H1 (cell line): ENCODE measurements at regions not wholly inside any gene's neighbourhood (a gene's known extent, or its start where the extent isn't known, plus 50 kb on each side); places are given as distances from the start of the nearest gene placed in this dataset.

Experiments used
- CTCF ChIA-PET: fragments of 300-600 bp; sonication (Branson Sonifier 250); formaldehyde crosslinking; loops from one replicate; lab custom pipeline; 2021; ENCODE audit not compliant: partially characterized antibody; lab: Charles Lee
- POLR2A ChIA-PET: fragments of 300-600 bp; sonication (Branson Sonifier 250); formaldehyde crosslinking; loops from one replicate; lab custom pipeline; 2021; ENCODE audit warnings: inconsistent platforms; ENCODE audit not compliant: partially characterized antibody; lab: Charles Lee
- DNase-seq, 2 experiments: peaks; one replicate each; pipeline versions ENCODE4 v3.0.0 to v3.0.0-alpha.2; 2010 to 2022; ENCODE audit warnings: low spot score in 2 of 2, low read depth in 1 of 2, mixed read lengths in 1 of 2
- FAIRE-seq: peaks from 2 replicates; lab custom pipeline; 2011; peaks lifted over from hg19 to GRCh38; lab: Jason Lieb, UNC
- H2AFZ ChIP-seq: 2 replicates; pipeline ENCODE4 v1.8.1; 2012; ENCODE audit warnings: low read length, inconsistent platforms
- H2AK5ac ChIP-seq: 2 replicates; pipeline ENCODE4 v1.6.1; 2013; ENCODE audit warnings: low read depth, low read length
- H2BK120ac ChIP-seq: replicated peaks from 2 replicates; pipeline ENCODE3; 2013; ENCODE audit warnings: low read depth, low read length, inconsistent platforms
- H2BK12ac ChIP-seq: 2 replicates; pipeline ENCODE4 v1.6.1; 2013; ENCODE audit warnings: low read depth, low read length
- H2BK15ac ChIP-seq: 2 replicates; pipeline ENCODE4 v1.6.1; 2013; ENCODE audit warnings: low read length
- H2BK20ac ChIP-seq: 2 replicates; pipeline ENCODE4 v1.6.1; 2013; ENCODE audit warnings: low read length
- H2BK5ac ChIP-seq: 2 replicates; pipeline ENCODE4 v1.6.1; 2013; ENCODE audit warnings: low read depth, low read length
- H3K14ac ChIP-seq: 2 replicates; pipeline ENCODE4 v1.6.1; 2013; ENCODE audit warnings: inconsistent platforms; ENCODE audit not compliant: insufficient read length
- H3K18ac ChIP-seq: 2 replicates; pipeline ENCODE4 v1.6.1; 2013; ENCODE audit warnings: low read length; ENCODE audit errors: extremely low read depth
- H3K23ac ChIP-seq: 2 replicates; pipeline ENCODE4 v1.6.1; 2013; ENCODE audit warnings: inconsistent platforms; ENCODE audit not compliant: insufficient read length
- H3K23me2 ChIP-seq: 2 replicates; pipeline ENCODE4 v1.6.1; 2013; ENCODE audit warnings: low read depth, low read length
- H3K27ac ChIP-seq: 2 replicates; pipeline ENCODE4 v1.6.1; 2011; ENCODE audit warnings: low read depth, low read length, inconsistent platforms
- H3K27me3 ChIP-seq, 4 experiments: replicated peaks in 1 of 4; 1 replicate in 1 of 4; 2 replicates in 3 of 4; pipeline versions ENCODE4 v1.6.1 to v1.8.1; 2011 to 2013; ENCODE audit warnings: low read length in 3 of 4, mild to moderate bottlenecking in 3 of 4, inconsistent platforms in 2 of 4, mixed read lengths in 2 of 4, moderate library complexity in 1 of 4; ENCODE audit not compliant: control insufficient read depth in 3 of 4, insufficient read depth in 3 of 4; ENCODE audit errors: extremely low read depth in 1 of 4
- H3K36me3 ChIP-seq, 4 experiments: 2 replicates each; pipeline versions ENCODE4 v1.6.1 to v1.8.1; 2011 to 2013; ENCODE audit warnings: mild to moderate bottlenecking in 4 of 4, low read length in 3 of 4, moderate library complexity in 2 of 4, control low read depth in 1 of 4, inconsistent platforms in 1 of 4; ENCODE audit not compliant: insufficient read depth in 4 of 4, control insufficient read depth in 2 of 4
- H3K4ac ChIP-seq: replicated peaks from 2 replicates; pipeline ENCODE3; 2013; ENCODE audit warnings: low read length, low read depth, mixed read lengths, inconsistent platforms; ENCODE audit not compliant: insufficient read length
- H3K4me1 ChIP-seq, 4 experiments: replicated peaks in 1 of 4; 1 replicate in 1 of 4; 2 replicates in 3 of 4; pipeline versions ENCODE4 v1.6.1 to v1.8.1; 2011 to 2013; ENCODE audit warnings: low read length in 3 of 4, inconsistent platforms in 2 of 4, mixed read lengths in 1 of 4; ENCODE audit not compliant: insufficient read depth in 4 of 4, control insufficient read depth in 3 of 4
- H3K4me2 ChIP-seq, 2 experiments: 2 replicates each; pipeline versions ENCODE4 v1.6.1 to v1.8.1; 2011 to 2013; ENCODE audit warnings: low read depth in 2 of 2, low read length in 2 of 2, control low read depth in 1 of 2, inconsistent platforms in 1 of 2, mild to moderate bottlenecking in 1 of 2; ENCODE audit not compliant: insufficient read depth in 1 of 2
- H3K4me3 ChIP-seq, 4 experiments: fragments of 200-600, 300-600 bp in 1 of 4; sonication (generic), shearing (Covaris generic), sonication (Bioruptor Twin) in 1 of 4; 2 replicates each; pipeline versions ENCODE4 v1.5.1 to v1.8.1; 2011 to 2016; ENCODE audit warnings: low read length in 4 of 4, low read depth in 3 of 4, control low read depth in 2 of 4, inconsistent platforms in 2 of 4, mild to moderate bottlenecking in 2 of 4, mixed read lengths in 1 of 4, moderate library complexity in 1 of 4; ENCODE audit not compliant: insufficient read depth in 2 of 4; ENCODE audit errors: extremely low read depth in 1 of 4
- H3K56ac ChIP-seq: replicated peaks from 2 replicates; pipeline ENCODE3; 2013; ENCODE audit warnings: low read depth, mild to moderate bottlenecking, mixed read lengths, low read length, inconsistent platforms; ENCODE audit not compliant: insufficient read length
- H3K79me1 ChIP-seq: 2 replicates; pipeline ENCODE4 v1.6.1; 2013; ENCODE audit warnings: low read depth, low read length, control low read depth
- H3K79me2 ChIP-seq, 2 experiments: 2 replicates each; pipeline versions ENCODE4 v1.6.1 to v1.8.1; 2012 to 2013; ENCODE audit warnings: low read length in 2 of 2, mild to moderate bottlenecking in 2 of 2, inconsistent platforms in 1 of 2; ENCODE audit not compliant: insufficient read depth in 2 of 2, control insufficient read depth in 1 of 2
- H3K9ac ChIP-seq, 4 experiments: replicated peaks in 1 of 4; 1 replicate in 1 of 4; 2 replicates in 3 of 4; pipeline versions ENCODE4 v1.6.1 to v1.8.1; 2011 to 2013; ENCODE audit warnings: low read depth in 3 of 4, low read length in 3 of 4, control low read depth in 2 of 4, mild to moderate bottlenecking in 2 of 4, moderate library complexity in 2 of 4, inconsistent platforms in 1 of 4; ENCODE audit errors: extremely low read depth in 1 of 4
- H3K9me3 ChIP-seq, 2 experiments: 2 replicates each; pipeline versions ENCODE4 v1.6.1 to v1.8.1; 2012 to 2013; ENCODE audit warnings: mild to moderate bottlenecking in 2 of 2, moderate library complexity in 2 of 2, control low read depth in 1 of 2, inconsistent platforms in 1 of 2, low read depth in 1 of 2, low read length in 1 of 2, mixed read lengths in 1 of 2; ENCODE audit not compliant: insufficient read depth in 2 of 2
- H4K20me1 ChIP-seq, 2 experiments: replicated peaks in 1 of 2; 2 replicates each; pipeline versions ENCODE3 to v1.8.1; 2011 to 2013; ENCODE audit warnings: inconsistent platforms in 2 of 2, low read length in 2 of 2, mild to moderate bottlenecking in 1 of 2; ENCODE audit not compliant: insufficient read depth in 2 of 2, control insufficient read depth in 1 of 2
- H4K5ac ChIP-seq: 2 replicates; pipeline ENCODE4 v1.6.1; 2013; ENCODE audit warnings: low read length, low read depth, mixed read lengths, inconsistent platforms; ENCODE audit not compliant: insufficient read length
- H4K8ac ChIP-seq: 2 replicates; pipeline ENCODE4 v1.8.0; 2013; ENCODE audit warnings: mild to moderate bottlenecking, moderate library complexity, low read length, inconsistent platforms; ENCODE audit not compliant: insufficient read depth; ENCODE audit errors: extremely low read depth
- H4K91ac ChIP-seq: replicated peaks from 2 replicates; pipeline ENCODE3; 2013; ENCODE audit warnings: low read length, mixed read lengths, inconsistent platforms; ENCODE audit not compliant: insufficient read length
- WGBS, 2 experiments: shearing (Covaris generic) in 1 of 2; methylation state at CpG; one replicate each; pipeline versions ENCODE4 v1.1.6 to v1.1.7; 2013 to 2015; ENCODE audit warnings: low lambda C conversion rate in 2 of 2, mixed read lengths in 2 of 2, inconsistent platforms in 1 of 2, low coverage in 1 of 2, missing lambda C conversion rate in 1 of 2; ENCODE audit not compliant: insufficient replicate concordance in 2 of 2, insufficient coverage in 1 of 2, insufficient read length in 1 of 2; ENCODE audit errors: extremely low coverage in 1 of 2, missing lambda C conversion rate in 1 of 2; 5-methylcytosine and 5-hydroxymethylcytosine counted together

- CTCF ChIA-PET, result no interaction called here
- H4K8ac ChIP-seq, result no peak overlapping the region
- no peaks in the 10 kb centered on the region for H3K23me2 ChIP-seq
- H3K36me3 ChIP-seq, result peaks cover 0 to 13% (median 0%) of the 10 kb centered on the region in 4 experiments; a peak in 1 of 8 replicates
- H3K27ac ChIP-seq, result no peak overlapping the region
- H3K9ac ChIP-seq, result no peak overlapping the region
- H3K4me1 ChIP-seq, result peaks cover 0 to 4% (median 0%) of the 10 kb centered on the region in 4 experiments; a peak in 1 of 7 replicates
- no peak overlapping the region for H2BK120ac ChIP-seq
- no peaks in the 10 kb centered on the region for H3K27me3 ChIP-seq
- no peak for DNase-seq
- POLR2A ChIA-PET, result no interaction called here
- H2BK20ac ChIP-seq, result no peak overlapping the region
- no peak overlapping the region for H3K14ac ChIP-seq
- no peaks in the 10 kb centered on the region for H3K9me3 ChIP-seq
- no peak overlapping the region for H2BK12ac ChIP-seq
- peaks cover 0 to 86% of the 10 kb centered on the region in 2 experiments; a peak in 2 of 4 replicates for H3K79me2 ChIP-seq
- H3K4ac ChIP-seq, result no peak overlapping the region
- H4K91ac ChIP-seq, result no peak overlapping the region
- no peak overlapping the region for H3K56ac ChIP-seq
- H2BK15ac ChIP-seq, result no peak overlapping the region
- 95% methylated on average over 2 of the region's 2 CpGs; no CpG with 5 or more reads in 1 of the 2 experiments for WGBS, 2 experiments
- H4K5ac ChIP-seq, result no peak overlapping the region
- no peaks in the 10 kb centered on the region; the same call in 1 of the 2 replicates for H3K79me1 ChIP-seq
- H3K4me3 ChIP-seq, result no peak overlapping the region
- H2AFZ ChIP-seq, result no peak overlapping the region
- H2BK5ac ChIP-seq, result no peak overlapping the region
- peaks cover 3 to 4% of the 10 kb centered on the region in 2 experiments for H4K20me1 ChIP-seq
- H3K23ac ChIP-seq, result no peak overlapping the region
- FAIRE-seq, result no peak
- no peak overlapping the region for H3K18ac ChIP-seq
- H3K4me2 ChIP-seq, result no peak overlapping the region
- H2AK5ac ChIP-seq, result no peak overlapping the region
Measured at GRCh38 chrX:45755703-45756102, 555.0 kb upstream of the DIPK2B start.
